ENCODE measurements at regions not wholly inside any gene's neighbourhood (a gene's known extent, or its start where the extent isn't known, plus 50 kb on each side); places are given as distances from the start of the nearest gene placed in this dataset.

- Histone ChIP-seq H3K27me3 (ENCODE audit: insufficient read depth, low read length) (no peaks in the 10 kb centered on the region), H4K8ac (ENCODE audit: low read depth, low read length) (no peak overlapping the region), H3K27ac (ENCODE audit: low read depth, low read length) (peak overlapping the region; percentile 30), H2AFZ (ENCODE audit: insufficient read depth, low read length, poor library complexity) (no peak overlapping the region), H2BK5ac (ENCODE audit: low read depth, low read length, poor library complexity) (no peak overlapping the region), H3K14ac (ENCODE audit: low read length) (no peak overlapping the region), H3K9me3 (ENCODE audit: insufficient read depth, low read depth, low read length) (no peaks in the 10 kb centered on the region), H3K4me3 (ENCODE audit: low read depth, low read length) (no peak overlapping the region), H4K12ac (ENCODE audit: low read depth, low read length) (no peak overlapping the region), H3K79me1 (ENCODE audit: low read length) (peaks cover 14% of the 10 kb centered on the region), H3K4me2 (ENCODE audit: low read length) (no peak overlapping the region), H3K23ac (ENCODE audit: low read length) (no peak overlapping the region), H2BK12ac (ENCODE audit: low read length) (no peak overlapping the region), H3K9ac (ENCODE audit: low read length) (no peak overlapping the region), H4K91ac (ENCODE audit: low read depth, low read length) (peak overlapping the region; percentile 23), H3K4me1 (ENCODE audit: control insufficient read depth in 1 of 2, insufficient read depth in 2 of 2, low read length in 2 of 2) (peaks cover 27 to 28% of the 10 kb centered on the region in 2 experiments), H2BK120ac (ENCODE audit: insufficient read depth, low read length, poor library complexity) (no peak overlapping the region), H3K36me3 (ENCODE audit: control insufficient read depth in 1 of 2, insufficient read depth in 2 of 2, low read length in 2 of 2) (no peaks in the 10 kb centered on the region), H3K4ac (ENCODE audit: low read depth, low read length) (no peak overlapping the region), H3K18ac (ENCODE audit: low read length) (no peak overlapping the region), H3K79me2 (ENCODE audit: control insufficient read depth, insufficient read depth, low read length, poor library complexity) (no peaks in the 10 kb centered on the region), H2AK5ac (ENCODE audit: low read length) (no peak overlapping the region)
- no CpG with 5 or more reads among the region's 6 CpGs for WGBS (ENCODE audit: extremely low coverage, insufficient coverage, insufficient read length)
- no peak for DNase-seq
Measured at GRCh38 chr7:130883928-130884327, 149.9 kb upstream of the KLF14 start.

GRCh38 chr7:130884437-130885417, 150.7 kb upstream of the KLF14 start:
- Histone ChIP-seq H3K18ac (ENCODE audit: low read length) (no peak overlapping the region), H2BK120ac (ENCODE audit: insufficient read depth, low read length, poor library complexity) (no peak overlapping the region), H3K79me2 (ENCODE audit: control insufficient read depth, insufficient read depth, low read length, poor library complexity) (no peaks in the 10 kb centered on the region), H2AFZ (ENCODE audit: insufficient read depth, low read length, poor library complexity) (no peak overlapping the region), H3K14ac (ENCODE audit: low read length) (no peak overlapping the region), H3K4me2 (ENCODE audit: low read length) (no peak overlapping the region), H2BK12ac (ENCODE audit: low read length) (no peak overlapping the region), H4K91ac (ENCODE audit: low read depth, low read length) (no peak overlapping the region), H3K4ac (ENCODE audit: low read depth, low read length) (no peak overlapping the region), H2AK5ac (ENCODE audit: low read length) (no peak overlapping the region), H3K79me1 (ENCODE audit: low read length) (peaks cover 14% of the 10 kb centered on the region), H3K23ac (ENCODE audit: low read length) (no peak overlapping the region), H4K8ac (ENCODE audit: low read depth, low read length) (no peak overlapping the region), H2BK5ac (ENCODE audit: low read depth, low read length, poor library complexity) (no peak overlapping the region), H3K4me3 (ENCODE audit: low read depth, low read length) (no peak overlapping the region), H3K9me3 (ENCODE audit: insufficient read depth, low read depth, low read length) (no peaks in the 10 kb centered on the region), H3K27ac (ENCODE audit: low read depth, low read length) (peak overlapping the region; percentile 21), H4K12ac (ENCODE audit: low read depth, low read length) (no peak overlapping the region), H3K9ac (ENCODE audit: low read length) (no peak overlapping the region), H3K4me1 (ENCODE audit: control insufficient read depth in 1 of 2, insufficient read depth in 2 of 2, low read length in 2 of 2) (peaks cover 27 to 28% of the 10 kb centered on the region in 2 experiments), H3K27me3 (ENCODE audit: insufficient read depth, low read length) (no peaks in the 10 kb centered on the region), H3K36me3 (ENCODE audit: control insufficient read depth in 1 of 2, insufficient read depth in 2 of 2, low read length in 2 of 2) (no peaks in the 10 kb centered on the region)
- peak; percentile 85 to 91 for DNase-seq
- no CpG with 5 or more reads among the region's 21 CpGs for WGBS (ENCODE audit: extremely low coverage, insufficient coverage, insufficient read length)

GRCh38 chr7:130886438-130887135, 152.6 kb upstream of the KLF14 start:
- DNase-seq: no peak
- Histone ChIP-seq H3K9ac (ENCODE audit: low read length) (no peak overlapping the region), H3K4me1 (ENCODE audit: control insufficient read depth in 1 of 2, insufficient read depth in 2 of 2, low read length in 2 of 2) (peaks cover 29 to 31% of the 10 kb centered on the region in 2 experiments), H4K12ac (ENCODE audit: low read depth, low read length) (no peak overlapping the region), H3K27ac (ENCODE audit: low read depth, low read length) (peak overlapping the region; percentile 59), H3K36me3 (ENCODE audit: control insufficient read depth in 1 of 2, insufficient read depth in 2 of 2, low read length in 2 of 2) (no peaks in the 10 kb centered on the region), H3K18ac (ENCODE audit: low read length) (no peak overlapping the region), H3K79me2 (ENCODE audit: control insufficient read depth, insufficient read depth, low read length, poor library complexity) (no peaks in the 10 kb centered on the region), H3K27me3 (ENCODE audit: insufficient read depth, low read length) (no peaks in the 10 kb centered on the region), H3K4ac (ENCODE audit: low read depth, low read length) (peak overlapping the region; percentile 27), H2BK5ac (ENCODE audit: low read depth, low read length, poor library complexity) (peak overlapping the region; percentile 18), H3K4me2 (ENCODE audit: low read length) (no peak overlapping the region), H3K23ac (ENCODE audit: low read length) (no peak overlapping the region), H2BK120ac (ENCODE audit: insufficient read depth, low read length, poor library complexity) (peak overlapping the region; percentile 91), H3K9me3 (ENCODE audit: insufficient read depth, low read depth, low read length) (no peaks in the 10 kb centered on the region), H3K79me1 (ENCODE audit: low read length) (peaks cover 21% of the 10 kb centered on the region), H3K14ac (ENCODE audit: low read length) (no peak overlapping the region), H3K4me3 (ENCODE audit: low read depth, low read length) (no peak overlapping the region), H4K8ac (ENCODE audit: low read depth, low read length) (no peak overlapping the region), H2AFZ (ENCODE audit: insufficient read depth, low read length, poor library complexity) (no peak overlapping the region), H2AK5ac (ENCODE audit: low read length) (peak overlapping the region; percentile 83), H2BK12ac (ENCODE audit: low read length) (peak overlapping the region; percentile 19), H4K91ac (ENCODE audit: low read depth, low read length) (peak overlapping the region; percentile 48)
- no CpG with 5 or more reads among the region's 10 CpGs for WGBS (ENCODE audit: extremely low coverage, insufficient coverage, insufficient read length)

GRCh38 chr7:130887182-130887956, 153.4 kb upstream of the KLF14 start:
- WGBS (ENCODE audit: extremely low coverage, insufficient coverage, insufficient read length): no CpG with 5 or more reads among the region's 12 CpGs
- Histone ChIP-seq H3K4me1 (ENCODE audit: control insufficient read depth in 1 of 2, insufficient read depth in 2 of 2, low read length in 2 of 2) (peaks cover 29 to 31% of the 10 kb centered on the region in 2 experiments), H3K9me3 (ENCODE audit: insufficient read depth, low read depth, low read length) (no peaks in the 10 kb centered on the region), H2BK120ac (ENCODE audit: insufficient read depth, low read length, poor library complexity) (peak overlapping the region; percentile 88), H3K79me1 (ENCODE audit: low read length) (peaks cover 21% of the 10 kb centered on the region), H3K4me2 (ENCODE audit: low read length) (peak overlapping the region; percentile 37), H3K14ac (ENCODE audit: low read length) (peak overlapping the region; percentile 5), H3K27ac (ENCODE audit: low read depth, low read length) (peak overlapping the region; percentile 85), H3K4ac (ENCODE audit: low read depth, low read length) (peak overlapping the region; percentile 12), H4K12ac (ENCODE audit: low read depth, low read length) (no peak overlapping the region), H3K9ac (ENCODE audit: low read length) (no peak overlapping the region), H2AK5ac (ENCODE audit: low read length) (peak overlapping the region; percentile 25), H3K79me2 (ENCODE audit: control insufficient read depth, insufficient read depth, low read length, poor library complexity) (no peaks in the 10 kb centered on the region), H2BK5ac (ENCODE audit: low read depth, low read length, poor library complexity) (peak overlapping the region; percentile 65), H4K91ac (ENCODE audit: low read depth, low read length) (peak overlapping the region; percentile 60), H3K36me3 (ENCODE audit: control insufficient read depth in 1 of 2, insufficient read depth in 2 of 2, low read length in 2 of 2) (no peaks in the 10 kb centered on the region), H3K23ac (ENCODE audit: low read length) (no peak overlapping the region), H3K4me3 (ENCODE audit: low read depth, low read length) (no peak overlapping the region), H3K27me3 (ENCODE audit: insufficient read depth, low read length) (no peaks in the 10 kb centered on the region), H2AFZ (ENCODE audit: insufficient read depth, low read length, poor library complexity) (no peak overlapping the region), H2BK12ac (ENCODE audit: low read length) (peak overlapping the region; percentile 23), H3K18ac (ENCODE audit: low read length) (peak overlapping the region; percentile 10), H4K8ac (ENCODE audit: low read depth, low read length) (peak overlapping the region; percentile 27)
- DNase-seq: peak; percentile 53 to 82

Measured in trophoblast cell (in vitro differentiated cells and primary cell).